Fibroblast of mammary gland (primary cell): ENCODE measurements at regions not wholly inside any gene's neighbourhood (a gene's known extent, or its start where the extent isn't known, plus 50 kb on each side); places are given as distances from the start of the nearest gene placed in this dataset.
"Not testable (repeated sequence)": the region's sequence is repeated elsewhere in the genome, so short reads cannot be mapped to it uniquely, and the experiment has no call there.

Experiments used
- DNase-seq: peaks from one replicate; pipeline ENCODE4 v3.0.0-alpha.2; 2010; ENCODE audit warnings: low read depth
- H3K4me3 ChIP-seq: 2 replicates; pipeline ENCODE4 v1.5.1; 2011; ENCODE audit warnings: low read depth, mild to moderate bottlenecking, low read length, moderate library complexity; ENCODE audit not compliant: control insufficient read depth
- TF ChIP-seq, protein P1 (sequence below): conservative IDR thresholded peaks from 2 replicates; pipeline ENCODE4 v1.5.1; 2011; ENCODE audit warnings: low read depth, low read length, inconsistent platforms; ENCODE audit not compliant: control insufficient read depth, insufficient read depth

- not testable (repeated sequence) for H3K4me3 ChIP-seq
Observed at GRCh38 chr9:42358626-42359247, 175.3 kb downstream of the SPATA31A6 start.

GRCh38 chr9:42364410-42365243 is 181.2 kb downstream of the SPATA31A6 start:
- DNase-seq, H3K4me3 ChIP-seq: not testable (repeated sequence)

More at GRCh38 chr9:42358626-42359247, 175.3 kb downstream of the SPATA31A6 start:
- DNase-seq = not testable (repeated sequence)

DNA sequence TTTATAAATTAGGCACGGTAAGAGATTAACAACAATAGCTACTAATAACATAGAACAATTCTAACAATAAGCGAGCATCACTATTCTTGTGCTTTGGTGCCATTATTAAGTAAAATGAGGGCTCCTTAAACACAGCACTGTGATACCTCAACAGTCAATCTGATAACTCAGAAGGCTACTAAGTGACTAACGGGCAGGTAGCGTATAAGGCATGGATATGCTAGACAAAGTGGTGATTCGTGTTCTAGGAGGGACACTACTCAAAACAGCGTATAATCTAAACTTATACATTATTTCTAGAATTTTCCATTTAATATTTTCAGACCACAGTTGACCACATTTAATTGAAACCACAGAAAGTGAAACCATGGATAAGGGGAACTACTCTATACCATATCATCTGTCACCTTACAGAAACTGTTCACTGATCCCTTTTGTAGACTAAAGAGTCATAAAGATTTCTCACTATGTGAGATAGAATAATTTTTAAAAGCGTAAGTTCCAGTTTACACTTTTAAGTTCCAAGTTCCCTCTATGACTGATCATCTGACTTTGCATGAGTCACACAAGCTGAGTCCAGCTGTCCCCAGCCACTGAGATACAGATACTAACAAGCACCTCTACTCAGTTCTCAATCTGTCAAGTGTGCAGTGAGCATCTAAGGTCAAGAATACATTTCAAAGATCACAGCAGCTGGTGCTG is 181.9 kb downstream of the SPATA31A6 start:
- peak; percentile 2 for DNase-seq
- H3K4me3 ChIP-seq = not testable (repeated sequence)

- not testable (repeated sequence) for DNase-seq, H3K4me3 ChIP-seq
Observed at GRCh38 chr9:42368279-42368881, 184.9 kb downstream of the SPATA31A6 start.

DNA sequence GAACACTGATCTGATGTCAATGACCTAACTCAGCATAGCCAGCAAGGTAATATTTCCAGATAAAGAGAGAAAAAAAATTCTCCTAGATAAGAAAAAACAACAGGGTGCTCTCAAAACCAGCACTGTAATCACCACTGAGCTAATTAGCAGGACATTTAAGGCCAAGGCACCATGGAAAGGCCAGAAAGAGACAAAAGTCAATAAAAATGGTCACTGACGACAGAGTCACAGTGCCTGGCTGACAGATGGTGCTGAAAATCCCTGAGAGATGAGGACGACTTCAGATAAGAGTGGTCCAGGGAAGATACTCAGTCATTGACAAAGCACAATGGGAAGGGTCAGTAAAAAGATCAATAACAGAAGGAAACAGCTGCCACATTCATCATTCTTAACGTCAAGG is 186.7 kb downstream of the SPATA31A6 start:
- not testable (repeated sequence) for H3K4me3 ChIP-seq, DNase-seq

DNA sequence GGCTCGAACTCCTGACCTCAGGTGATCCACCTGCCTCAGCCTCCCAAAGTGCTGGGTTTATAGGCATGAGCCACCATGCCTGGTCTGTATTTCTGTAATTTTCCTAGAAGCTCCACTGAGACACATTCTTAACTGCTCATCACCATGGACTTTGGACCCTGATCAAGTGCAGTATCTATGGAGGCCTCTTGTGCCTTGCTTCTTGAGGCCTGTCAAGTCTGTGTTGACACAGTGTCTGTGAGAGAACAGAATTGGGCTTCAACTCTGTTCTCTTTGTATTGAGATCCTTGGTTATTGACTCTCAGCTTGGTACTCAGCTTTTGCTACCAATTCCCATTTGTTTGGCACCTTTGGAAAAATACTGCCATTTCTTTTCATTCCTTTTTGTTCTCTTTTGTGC is 188.0 kb downstream of the SPATA31A6 start:
- H3K4me3 ChIP-seq, DNase-seq: not testable (repeated sequence)

DNA sequence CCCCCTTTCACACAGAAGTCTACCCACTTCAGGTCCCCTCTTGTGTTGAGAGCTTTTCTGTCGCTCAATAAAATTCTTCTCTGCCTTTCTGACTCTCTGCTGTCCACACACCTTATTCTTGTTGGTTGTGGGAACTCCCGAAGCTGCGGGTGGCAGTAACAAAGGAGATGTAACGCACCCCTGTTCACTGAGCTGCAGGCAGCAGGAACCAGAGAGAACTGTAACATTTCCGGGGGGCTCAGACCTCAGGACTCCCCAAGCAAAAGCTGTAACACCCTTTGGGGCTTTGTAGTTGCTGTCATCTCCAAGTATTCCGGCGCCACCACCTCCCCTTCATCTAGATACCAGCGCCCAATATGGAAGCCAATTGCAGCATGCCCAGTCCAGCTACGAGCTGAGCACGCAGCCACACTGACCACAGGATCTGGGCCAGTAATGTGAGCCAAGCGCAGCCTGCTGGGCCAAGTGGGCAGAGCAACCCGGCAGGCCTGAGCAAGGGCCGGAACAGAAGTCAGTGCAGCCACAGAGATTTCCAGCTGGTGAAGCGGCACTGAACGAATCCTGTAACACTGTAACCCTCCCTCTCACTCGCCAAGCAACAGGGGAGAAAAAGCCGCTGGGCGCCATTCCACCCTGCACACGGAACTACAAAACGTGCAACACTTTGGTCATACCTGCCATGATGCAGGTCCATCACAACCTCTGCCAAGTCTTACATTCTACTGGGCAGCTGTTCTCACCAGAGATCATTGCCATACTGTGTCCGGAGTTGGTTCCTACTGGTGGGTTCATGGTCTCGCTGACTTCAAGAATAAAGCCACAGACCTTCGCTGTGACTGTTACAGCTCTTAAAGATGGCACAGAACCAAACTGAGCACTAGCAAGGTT is 194.3 kb downstream of the SPATA31A6 start:
- not testable (repeated sequence) for DNase-seq, H3K4me3 ChIP-seq

GRCh38 chr9:42378418-42378815 is 195.0 kb downstream of the SPATA31A6 start:
- TF ChIP-seq, protein P1, sequence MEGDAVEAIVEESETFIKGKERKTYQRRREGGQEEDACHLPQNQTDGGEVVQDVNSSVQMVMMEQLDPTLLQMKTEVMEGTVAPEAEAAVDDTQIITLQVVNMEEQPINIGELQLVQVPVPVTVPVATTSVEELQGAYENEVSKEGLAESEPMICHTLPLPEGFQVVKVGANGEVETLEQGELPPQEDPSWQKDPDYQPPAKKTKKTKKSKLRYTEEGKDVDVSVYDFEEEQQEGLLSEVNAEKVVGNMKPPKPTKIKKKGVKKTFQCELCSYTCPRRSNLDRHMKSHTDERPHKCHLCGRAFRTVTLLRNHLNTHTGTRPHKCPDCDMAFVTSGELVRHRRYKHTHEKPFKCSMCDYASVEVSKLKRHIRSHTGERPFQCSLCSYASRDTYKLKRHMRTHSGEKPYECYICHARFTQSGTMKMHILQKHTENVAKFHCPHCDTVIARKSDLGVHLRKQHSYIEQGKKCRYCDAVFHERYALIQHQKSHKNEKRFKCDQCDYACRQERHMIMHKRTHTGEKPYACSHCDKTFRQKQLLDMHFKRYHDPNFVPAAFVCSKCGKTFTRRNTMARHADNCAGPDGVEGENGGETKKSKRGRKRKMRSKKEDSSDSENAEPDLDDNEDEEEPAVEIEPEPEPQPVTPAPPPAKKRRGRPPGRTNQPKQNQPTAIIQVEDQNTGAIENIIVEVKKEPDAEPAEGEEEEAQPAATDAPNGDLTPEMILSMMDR = no peak
- no peak for DNase-seq
- no peak overlapping the region for H3K4me3 ChIP-seq

DNA sequence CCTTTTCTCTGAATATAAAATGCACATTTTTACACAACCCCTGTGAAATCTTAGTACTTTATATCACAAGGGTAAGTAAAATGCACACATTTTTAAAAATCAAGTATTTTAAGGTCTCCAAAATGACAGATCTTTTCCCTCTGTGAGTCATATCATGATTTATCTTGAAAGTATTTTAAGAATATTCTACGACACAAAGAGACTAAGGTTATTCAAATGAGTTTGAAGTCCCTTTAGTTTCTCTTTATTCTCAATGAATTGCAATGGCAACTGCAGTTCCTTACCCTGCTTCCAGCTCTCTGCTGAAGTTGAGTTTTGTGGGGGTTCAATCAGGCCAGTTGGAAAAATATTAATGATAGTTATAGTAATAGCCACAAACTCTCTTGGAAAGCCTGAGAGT is 196.1 kb downstream of the SPATA31A6 start:
- not testable (repeated sequence) for DNase-seq, H3K4me3 ChIP-seq

- DNase-seq, H3K4me3 ChIP-seq: not testable (repeated sequence)
Observed at GRCh38 chr9:42384585-42384984, 201.1 kb downstream of the SPATA31A6 start.

GRCh38 chr9:42385574-42386120 is 202.2 kb downstream of the SPATA31A6 start:
- H3K4me3 ChIP-seq, DNase-seq: not testable (repeated sequence)
